Glutamatergic neuron (in vitro differentiated cells): ENCODE measurements at regions not wholly inside any gene's neighbourhood (a gene's known extent, or its start where the extent isn't known, plus 50 kb on each side); places are given as distances from the start of the nearest gene placed in this dataset.
A peak's percentile ranks its signal among the peaks of the same experiment; 100 is the strongest.

Source experiments
- DNase-seq: peaks from one replicate; pipeline ENCODE4 v3.0.0; 2022
- H3K27ac Mint-ChIP-seq: one replicate; pipeline ENCODE4 v1.8.0; 2020; ENCODE audit warnings: mild to moderate bottlenecking, mixed read lengths, inconsistent platforms; ENCODE audit not compliant: unreplicated experiment
- H3K27me3 Mint-ChIP-seq: one replicate; pipeline ENCODE4 v1.8.0; 2020; ENCODE audit warnings: mild to moderate bottlenecking, moderate library complexity, mixed read lengths, inconsistent platforms; ENCODE audit not compliant: unreplicated experiment
- H3K36me3 Mint-ChIP-seq: one replicate; pipeline ENCODE4 v1.8.0; 2020; ENCODE audit warnings: mild to moderate bottlenecking, mixed read lengths, inconsistent platforms; ENCODE audit not compliant: unreplicated experiment
- H3K4me1 Mint-ChIP-seq: one replicate; pipeline ENCODE4 v1.8.0; 2020; ENCODE audit warnings: mild to moderate bottlenecking, low read depth, mixed read lengths, inconsistent platforms; ENCODE audit not compliant: unreplicated experiment
- H3K4me3 Mint-ChIP-seq: one replicate; pipeline ENCODE4 v1.8.0; 2020; ENCODE audit warnings: mild to moderate bottlenecking, mixed read lengths, inconsistent platforms; ENCODE audit not compliant: unreplicated experiment
- H3K9me3 Mint-ChIP-seq: one replicate; pipeline ENCODE4 v1.8.0; 2020; ENCODE audit warnings: mild to moderate bottlenecking, moderate library complexity, mixed read lengths, inconsistent platforms; ENCODE audit not compliant: unreplicated experiment
- TF ChIP-seq, protein P1 (sequence below): fragments of 200-600 bp; sonication (generic); IDR thresholded peaks from one replicate; pipeline ENCODE4 v1.5.0; 2021; ENCODE audit not compliant: partially characterized antibody, unreplicated experiment

DNA sequence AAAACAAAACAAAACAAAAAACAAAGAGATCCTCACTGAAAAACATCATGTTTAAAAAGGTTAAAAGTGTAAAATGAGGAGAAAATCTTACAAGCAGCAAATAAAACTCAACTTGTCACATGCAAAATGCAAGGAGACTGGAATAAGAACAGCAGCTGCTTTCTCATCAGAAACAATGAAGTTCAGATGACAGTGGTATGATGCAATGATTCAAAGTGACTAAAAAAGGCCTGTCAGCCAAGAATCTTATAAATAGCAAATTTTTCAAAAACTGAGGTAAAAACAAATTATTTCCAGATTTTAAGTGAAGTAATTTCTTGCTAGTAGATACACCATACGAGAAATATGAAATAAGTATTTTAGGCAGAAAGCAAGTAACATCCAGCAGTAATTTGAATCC is 68.6 kb upstream of the EPHA3 start:
- Mint-ChIP-seq H3K36me3 (no peaks in the 10 kb centered on the region), H3K4me1 (peaks cover 5% of the 10 kb centered on the region), H3K4me3 (no peak overlapping the region), H3K9me3 (peaks cover 3% of the 10 kb centered on the region), H3K27ac (no peak overlapping the region), H3K27me3 (no peaks in the 10 kb centered on the region)
- TF ChIP-seq, protein P1, sequence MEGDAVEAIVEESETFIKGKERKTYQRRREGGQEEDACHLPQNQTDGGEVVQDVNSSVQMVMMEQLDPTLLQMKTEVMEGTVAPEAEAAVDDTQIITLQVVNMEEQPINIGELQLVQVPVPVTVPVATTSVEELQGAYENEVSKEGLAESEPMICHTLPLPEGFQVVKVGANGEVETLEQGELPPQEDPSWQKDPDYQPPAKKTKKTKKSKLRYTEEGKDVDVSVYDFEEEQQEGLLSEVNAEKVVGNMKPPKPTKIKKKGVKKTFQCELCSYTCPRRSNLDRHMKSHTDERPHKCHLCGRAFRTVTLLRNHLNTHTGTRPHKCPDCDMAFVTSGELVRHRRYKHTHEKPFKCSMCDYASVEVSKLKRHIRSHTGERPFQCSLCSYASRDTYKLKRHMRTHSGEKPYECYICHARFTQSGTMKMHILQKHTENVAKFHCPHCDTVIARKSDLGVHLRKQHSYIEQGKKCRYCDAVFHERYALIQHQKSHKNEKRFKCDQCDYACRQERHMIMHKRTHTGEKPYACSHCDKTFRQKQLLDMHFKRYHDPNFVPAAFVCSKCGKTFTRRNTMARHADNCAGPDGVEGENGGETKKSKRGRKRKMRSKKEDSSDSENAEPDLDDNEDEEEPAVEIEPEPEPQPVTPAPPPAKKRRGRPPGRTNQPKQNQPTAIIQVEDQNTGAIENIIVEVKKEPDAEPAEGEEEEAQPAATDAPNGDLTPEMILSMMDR, result no peak
- DNase-seq, result no peak

DNA sequence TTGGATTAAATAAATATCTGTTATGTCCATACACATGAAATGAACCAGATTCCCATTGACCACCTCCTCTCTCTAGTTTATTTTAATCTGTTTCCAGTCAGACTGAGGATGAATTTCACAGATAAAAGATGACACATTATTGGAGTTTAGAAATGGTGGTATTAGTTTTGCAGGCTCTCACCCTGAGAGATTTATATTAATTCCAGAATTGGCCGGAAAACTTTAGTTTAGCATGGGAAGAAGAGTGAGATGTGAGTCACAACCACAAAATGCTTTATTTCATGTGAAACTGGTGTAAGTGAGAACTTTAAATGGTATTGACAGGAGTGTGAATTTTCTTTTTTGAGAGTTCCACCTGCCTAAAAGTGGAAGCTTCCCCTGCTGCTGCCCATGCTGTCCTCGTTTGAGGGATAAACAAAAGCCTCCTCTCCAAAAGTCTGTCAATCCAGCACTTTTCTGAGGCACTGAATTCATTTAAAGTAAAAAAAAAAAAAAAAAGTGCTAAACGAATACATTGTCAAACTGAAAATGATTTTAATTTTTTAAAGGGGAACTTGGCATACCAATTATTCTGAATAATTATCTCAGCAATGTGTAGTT is 65.1 kb upstream of the EPHA3 start:
- Mint-ChIP-seq H3K27me3 (no peaks in the 10 kb centered on the region), H3K9me3 (peaks cover 3% of the 10 kb centered on the region), H3K4me1 (peaks cover 5% of the 10 kb centered on the region), H3K4me3 (no peak overlapping the region), H3K36me3 (no peaks in the 10 kb centered on the region), H3K27ac (no peak overlapping the region)
- no peak for DNase-seq
- TF ChIP-seq, protein P1, result no peak

DNA sequence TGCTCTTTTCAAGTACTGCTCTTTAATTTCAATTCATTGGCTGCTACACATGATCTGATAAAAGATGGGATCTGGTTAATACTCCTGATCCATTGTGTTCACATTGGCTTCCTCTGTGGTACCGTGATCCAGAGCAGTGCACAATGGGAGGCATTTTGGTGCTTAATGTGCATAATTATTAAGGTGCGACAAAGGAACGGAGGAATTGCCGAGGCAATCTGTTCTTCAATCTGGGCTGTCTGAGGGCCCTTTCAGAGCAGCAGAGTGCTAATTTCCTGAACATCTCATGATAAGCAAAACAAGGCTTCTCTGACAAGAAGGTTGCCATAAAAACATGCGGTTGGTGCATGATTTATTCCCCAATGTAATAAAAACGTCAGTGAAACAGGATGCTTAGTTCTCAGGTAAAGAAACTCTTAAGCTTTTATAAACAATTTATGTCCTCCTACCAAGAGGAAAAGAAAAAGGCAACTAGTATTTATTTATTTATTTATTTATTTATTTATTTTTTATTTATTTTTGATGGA is 64.0 kb upstream of the EPHA3 start:
- Mint-ChIP-seq H3K9me3 (no peaks in the 10 kb centered on the region), H3K4me3 (no peak overlapping the region), H3K27ac (peak overlapping the region; percentile 33), H3K4me1 (peaks cover 5% of the 10 kb centered on the region), H3K27me3 (no peaks in the 10 kb centered on the region), H3K36me3 (no peaks in the 10 kb centered on the region)
- TF ChIP-seq, protein P1, result no peak
- no peak for DNase-seq

DNA sequence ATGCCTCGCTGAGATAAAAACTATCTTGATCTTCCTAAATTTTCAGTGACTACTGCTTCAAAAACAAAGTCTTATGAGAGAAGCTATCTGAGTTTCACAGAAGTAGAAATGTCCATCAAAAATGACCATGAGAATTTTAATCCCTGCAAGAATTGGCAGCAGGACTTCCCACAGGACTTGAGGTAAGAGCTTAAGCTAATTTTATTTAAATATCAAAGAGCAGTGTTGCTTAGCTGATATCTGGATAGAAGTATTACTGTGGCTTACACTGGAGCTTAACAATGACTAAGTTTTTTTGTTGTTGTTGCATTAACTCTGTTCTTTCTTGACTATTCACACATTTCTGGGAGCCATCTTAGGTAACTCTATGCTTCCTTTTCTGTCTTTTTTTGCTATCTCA is 60.8 kb upstream of the EPHA3 start:
- no peaks in the 10 kb centered on the region for H3K9me3 Mint-ChIP-seq
- no peak overlapping the region for H3K4me3 Mint-ChIP-seq
- peaks cover 5% of the 10 kb centered on the region for H3K4me1 Mint-ChIP-seq
- no peak overlapping the region for H3K27ac Mint-ChIP-seq
- H3K36me3 Mint-ChIP-seq, result no peaks in the 10 kb centered on the region
- TF ChIP-seq, protein P1, result no peak
- DNase-seq, result no peak
- no peaks in the 10 kb centered on the region for H3K27me3 Mint-ChIP-seq

DNA sequence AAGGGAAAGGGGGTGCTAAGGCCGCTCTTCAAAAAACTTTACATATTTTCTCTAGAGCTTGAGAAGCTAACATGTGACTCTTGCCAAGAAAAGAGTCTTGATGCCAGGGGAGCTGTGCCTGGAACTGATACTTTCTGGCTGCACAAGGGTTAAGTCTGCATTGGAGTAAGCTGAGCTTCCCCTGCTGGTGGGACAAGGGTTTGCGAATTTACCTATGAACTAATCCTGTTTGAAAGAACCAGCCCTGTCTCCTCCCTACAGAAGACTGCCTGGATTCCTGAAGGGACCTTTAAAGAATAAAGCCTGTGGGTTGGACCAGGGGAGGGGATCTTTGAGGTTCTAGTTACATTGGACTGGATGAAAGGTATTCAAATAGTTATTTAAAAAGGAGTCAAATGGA is 58.3 kb upstream of the EPHA3 start:
- Mint-ChIP-seq H3K27me3 (no peaks in the 10 kb centered on the region), H3K4me1 (no peaks in the 10 kb centered on the region), H3K9me3 (no peaks in the 10 kb centered on the region), H3K36me3 (no peaks in the 10 kb centered on the region), H3K27ac (no peak overlapping the region), H3K4me3 (no peak overlapping the region)
- TF ChIP-seq, protein P1, result peak; percentile 44
- DNase-seq, result no peak
